ENCODE measurements at regions not wholly inside any gene's neighbourhood (a gene's known extent, or its start where the extent isn't known, plus 50 kb on each side); places are given as distances from the start of the nearest gene placed in this dataset.

DNA sequence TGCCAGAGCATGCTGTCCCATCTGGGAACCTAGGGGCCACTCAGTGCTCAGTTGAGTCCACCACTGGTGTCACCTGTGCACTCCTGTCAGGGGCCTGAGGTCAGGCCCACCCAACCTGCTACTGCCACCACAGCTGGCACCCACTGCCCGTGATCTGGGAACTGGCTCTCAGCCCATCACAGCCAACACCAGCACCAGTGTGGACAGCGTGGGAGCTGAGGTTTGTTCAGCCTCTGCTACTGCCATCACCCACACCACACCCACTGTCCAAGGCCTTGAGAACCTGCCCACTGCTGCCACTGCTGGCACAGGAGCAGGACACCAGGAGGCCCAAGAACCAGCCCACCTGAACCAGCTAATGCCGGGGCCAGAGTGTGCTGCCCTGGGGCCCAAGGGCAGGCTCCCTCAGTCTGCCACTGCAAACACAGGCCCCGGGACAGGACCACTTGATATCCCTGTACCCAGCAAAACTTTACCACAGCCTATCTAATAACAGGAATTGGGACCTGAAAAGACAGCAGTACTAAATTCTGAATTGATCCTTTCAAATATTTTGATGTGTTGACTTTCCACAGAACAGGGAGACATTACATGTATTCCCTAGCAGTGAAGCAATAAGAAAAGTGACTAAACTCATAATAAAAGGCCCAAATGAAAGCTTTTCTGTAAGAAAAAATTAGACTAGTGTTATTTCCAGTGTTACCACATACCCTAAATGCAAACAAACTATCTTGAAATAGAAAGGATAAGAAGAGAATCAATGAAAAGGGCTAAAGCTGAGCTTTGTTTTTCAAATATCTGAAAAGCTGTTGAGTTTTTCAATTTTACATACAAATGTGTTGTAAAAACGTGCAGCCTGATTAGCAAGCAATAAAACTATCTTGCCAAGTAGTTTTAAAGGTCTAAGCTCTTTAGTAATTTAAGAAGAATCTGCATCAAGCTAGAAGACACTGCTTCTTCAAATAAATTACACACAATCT, 640.7 kb downstream of the METTL4 start:
- TF ChIP-seq, protein P1, sequence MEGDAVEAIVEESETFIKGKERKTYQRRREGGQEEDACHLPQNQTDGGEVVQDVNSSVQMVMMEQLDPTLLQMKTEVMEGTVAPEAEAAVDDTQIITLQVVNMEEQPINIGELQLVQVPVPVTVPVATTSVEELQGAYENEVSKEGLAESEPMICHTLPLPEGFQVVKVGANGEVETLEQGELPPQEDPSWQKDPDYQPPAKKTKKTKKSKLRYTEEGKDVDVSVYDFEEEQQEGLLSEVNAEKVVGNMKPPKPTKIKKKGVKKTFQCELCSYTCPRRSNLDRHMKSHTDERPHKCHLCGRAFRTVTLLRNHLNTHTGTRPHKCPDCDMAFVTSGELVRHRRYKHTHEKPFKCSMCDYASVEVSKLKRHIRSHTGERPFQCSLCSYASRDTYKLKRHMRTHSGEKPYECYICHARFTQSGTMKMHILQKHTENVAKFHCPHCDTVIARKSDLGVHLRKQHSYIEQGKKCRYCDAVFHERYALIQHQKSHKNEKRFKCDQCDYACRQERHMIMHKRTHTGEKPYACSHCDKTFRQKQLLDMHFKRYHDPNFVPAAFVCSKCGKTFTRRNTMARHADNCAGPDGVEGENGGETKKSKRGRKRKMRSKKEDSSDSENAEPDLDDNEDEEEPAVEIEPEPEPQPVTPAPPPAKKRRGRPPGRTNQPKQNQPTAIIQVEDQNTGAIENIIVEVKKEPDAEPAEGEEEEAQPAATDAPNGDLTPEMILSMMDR (IDR thresholded peaks at IDR 0.05; ENCODE audit: insufficient read depth, low read depth, low read length): no peak
- no peak for TF ChIP-seq EZH2 (IDR thresholded peaks at IDR 0.05; ENCODE audit: insufficient read depth, low read length)

All from astrocyte (in vitro differentiated cells and primary cell).